ENCODE measurements at regions not wholly inside any gene's neighbourhood (a gene's known extent, or its start where the extent isn't known, plus 50 kb on each side); places are given as distances from the start of the nearest gene placed in this dataset.

DNA sequence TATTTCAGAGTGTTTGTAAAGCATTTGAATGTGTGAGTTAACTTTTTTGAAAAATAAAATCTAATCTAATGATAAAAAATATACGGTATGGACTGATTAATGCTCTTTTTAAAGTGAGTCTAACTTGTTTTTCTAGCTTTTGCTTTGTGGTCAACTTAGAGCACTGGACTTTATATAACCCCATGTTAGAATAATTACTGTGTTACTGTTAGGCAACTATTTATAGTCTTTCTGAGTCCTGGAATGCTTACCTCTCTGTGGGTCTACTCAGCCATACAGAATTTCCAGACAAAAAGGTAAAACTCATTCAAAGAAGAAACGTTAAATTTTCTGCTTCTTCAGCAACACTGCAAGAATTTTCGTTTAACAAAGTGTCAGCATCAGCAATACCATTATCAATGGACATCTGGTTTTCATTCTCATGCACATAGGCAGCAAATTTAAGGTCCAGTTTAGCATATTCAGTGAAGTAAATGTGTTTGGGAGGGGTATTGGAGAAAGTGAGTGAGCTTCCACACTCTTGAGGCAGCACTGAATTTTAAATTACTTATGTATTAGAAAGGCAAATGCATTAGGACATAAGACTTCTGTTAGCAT, 664.7 kb upstream of the NEGR1 start:
- TF ChIP-seq, protein P1, sequence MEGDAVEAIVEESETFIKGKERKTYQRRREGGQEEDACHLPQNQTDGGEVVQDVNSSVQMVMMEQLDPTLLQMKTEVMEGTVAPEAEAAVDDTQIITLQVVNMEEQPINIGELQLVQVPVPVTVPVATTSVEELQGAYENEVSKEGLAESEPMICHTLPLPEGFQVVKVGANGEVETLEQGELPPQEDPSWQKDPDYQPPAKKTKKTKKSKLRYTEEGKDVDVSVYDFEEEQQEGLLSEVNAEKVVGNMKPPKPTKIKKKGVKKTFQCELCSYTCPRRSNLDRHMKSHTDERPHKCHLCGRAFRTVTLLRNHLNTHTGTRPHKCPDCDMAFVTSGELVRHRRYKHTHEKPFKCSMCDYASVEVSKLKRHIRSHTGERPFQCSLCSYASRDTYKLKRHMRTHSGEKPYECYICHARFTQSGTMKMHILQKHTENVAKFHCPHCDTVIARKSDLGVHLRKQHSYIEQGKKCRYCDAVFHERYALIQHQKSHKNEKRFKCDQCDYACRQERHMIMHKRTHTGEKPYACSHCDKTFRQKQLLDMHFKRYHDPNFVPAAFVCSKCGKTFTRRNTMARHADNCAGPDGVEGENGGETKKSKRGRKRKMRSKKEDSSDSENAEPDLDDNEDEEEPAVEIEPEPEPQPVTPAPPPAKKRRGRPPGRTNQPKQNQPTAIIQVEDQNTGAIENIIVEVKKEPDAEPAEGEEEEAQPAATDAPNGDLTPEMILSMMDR (IDR thresholded peaks at IDR 0.05) = no peak
- no peak for TF ChIP-seq POLR2A (IDR thresholded peaks at IDR 0.05)
- no peak for TF ChIP-seq POLR2AphosphoS5 (IDR thresholded peaks at IDR 0.05)
- no peak for TF ChIP-seq EP300 (IDR thresholded peaks at IDR 0.05)

All from sigmoid colon (tissue), 4 donors.